IMR-90 (cell line): ENCODE measurements at regions not wholly inside any gene's neighbourhood (a gene's known extent, or its start where the extent isn't known, plus 50 kb on each side); places are given as distances from the start of the nearest gene placed in this dataset.

ENCODE experiments used
- ATAC-seq: fragments of 200-7000 bp; cut with Tn5 transposase; 2 replicates; pipeline ENCODE4 v1.9.1; 2020; ENCODE audit warnings: low read depth, mild to moderate bottlenecking, moderate library complexity
- BruUV-seq: library from RNA; stranded (reverse); fragments of 400-500 nt; replicated peaks from 2 replicates; lab custom pipeline; 2021; lab: Mats Ljungman, UMichigan
- CTCF ChIA-PET: fragments of 300-600 bp; formaldehyde crosslinking; extraction: SDS; loops from one replicate; lab custom pipeline; 2021; ENCODE audit warnings: antibody characterized with exemption; lab: Yijun Ruan, JAX
- POLR2A ChIA-PET: fragments of 300-600 bp; sonication (Branson Sonifier 250); formaldehyde crosslinking; loops from one replicate; lab custom pipeline; 2022; ENCODE audit warnings: antibody characterized with exemption; ENCODE audit not compliant: unreplicated experiment; lab: Charles Lee
- DNase-seq: peaks from one replicate; pipeline ENCODE4 v3.0.0; 2013
- H2AFZ ChIP-seq: replicated peaks from 2 replicates; pipeline ENCODE3; 2013; ENCODE audit warnings: low read length, mild to moderate bottlenecking; ENCODE audit not compliant: poor library complexity
- H2AK5ac ChIP-seq: 2 replicates; pipeline ENCODE4 v1.6.1; 2013; ENCODE audit warnings: low read depth, low read length, inconsistent platforms
- H2AK9ac ChIP-seq: replicated peaks from 2 replicates; pipeline ENCODE3; 2013; ENCODE audit warnings: mild to moderate bottlenecking, low read depth, low read length, moderate library complexity; ENCODE audit not compliant: poor library complexity
- H2BK120ac ChIP-seq: 2 replicates; pipeline ENCODE4 v1.6.1; 2013; ENCODE audit warnings: low read depth, low read length, inconsistent platforms
- H2BK15ac ChIP-seq: 3 replicates; pipeline ENCODE4 v1.6.1; 2013; ENCODE audit warnings: low read depth, low read length, inconsistent platforms
- H2BK20ac ChIP-seq: 2 replicates; pipeline ENCODE4 v1.6.1; 2013; ENCODE audit warnings: low read depth, mild to moderate bottlenecking, inconsistent platforms, low read length, moderate library complexity
- H2BK5ac ChIP-seq: 2 replicates; pipeline ENCODE4 v1.6.1; 2013; ENCODE audit warnings: mild to moderate bottlenecking, low read depth, low read length, inconsistent platforms; ENCODE audit not compliant: poor library complexity, severe bottlenecking
- H3K14ac ChIP-seq: replicated peaks from 2 replicates; pipeline ENCODE4 v1.6.1; 2013; ENCODE audit warnings: low read depth, low read length, inconsistent platforms
- H3K18ac ChIP-seq: 2 replicates; pipeline ENCODE4 v1.6.1; 2013; ENCODE audit warnings: low read depth, low read length, control low read depth
- H3K23ac ChIP-seq: 2 replicates; pipeline ENCODE4 v1.6.1; 2013; ENCODE audit warnings: low read depth, low read length, inconsistent platforms
- H3K27ac ChIP-seq: 2 replicates; pipeline ENCODE4 v1.5.1; 2013; ENCODE audit warnings: mild to moderate bottlenecking, control low read depth, low read length; ENCODE audit not compliant: insufficient read depth
- H3K27me3 ChIP-seq: 2 replicates; pipeline ENCODE4 v1.6.1; 2013; ENCODE audit warnings: low read length; ENCODE audit not compliant: control insufficient read depth, insufficient read depth
- H3K36me3 ChIP-seq: 2 replicates; pipeline ENCODE4 v1.6.1; 2013; ENCODE audit warnings: low read length, mixed read lengths; ENCODE audit not compliant: control insufficient read depth, insufficient read depth
- H3K4ac ChIP-seq: 2 replicates; pipeline ENCODE4 v1.6.1; 2013; ENCODE audit warnings: low read depth, low read length, inconsistent platforms
- H3K4me1 ChIP-seq: 2 replicates; pipeline ENCODE4 v1.6.1; 2013; ENCODE audit warnings: low read length, mixed read lengths; ENCODE audit not compliant: control insufficient read depth, insufficient read depth
- H3K4me2 ChIP-seq: 2 replicates; pipeline ENCODE4 v1.6.1; 2013; ENCODE audit warnings: low read depth, mild to moderate bottlenecking, control low read depth, low read length, moderate library complexity
- H3K4me3 ChIP-seq: 2 replicates; pipeline ENCODE4 v1.5.1; 2013; ENCODE audit warnings: low read depth, mild to moderate bottlenecking, control low read depth, low read length, moderate library complexity; ENCODE audit not compliant: insufficient read depth
- H3K56ac ChIP-seq: 2 replicates; pipeline ENCODE4 v1.6.1; 2013; ENCODE audit warnings: low read length, inconsistent platforms; ENCODE audit not compliant: insufficient read depth; ENCODE audit errors: extremely low read depth
- H3K79me1 ChIP-seq, 2 experiments: 2 replicates each; pipeline ENCODE4 v1.6.1; 2013; ENCODE audit warnings: low read length in 2 of 2, inconsistent platforms in 1 of 2, low read depth in 1 of 2
- H3K9ac ChIP-seq: 2 replicates; pipeline ENCODE4 v1.6.1; 2013; ENCODE audit warnings: low read depth, low read length, control low read depth
- H3K9me1 ChIP-seq: 2 replicates; pipeline ENCODE4 v1.6.1; 2013; ENCODE audit warnings: low read length, inconsistent platforms; ENCODE audit not compliant: insufficient read depth
- H3K9me3 ChIP-seq: 2 replicates; pipeline ENCODE4 v1.6.1; 2013; ENCODE audit warnings: low read length; ENCODE audit not compliant: control insufficient read depth, insufficient read depth
- H4K20me1 ChIP-seq: 2 replicates; pipeline ENCODE4 v1.6.1; 2013; ENCODE audit warnings: low read length, inconsistent platforms; ENCODE audit not compliant: insufficient read depth
- H4K5ac ChIP-seq: 2 replicates; pipeline ENCODE4 v1.6.1; 2013; ENCODE audit warnings: mild to moderate bottlenecking, low read depth, low read length, control low read depth
- H4K8ac ChIP-seq, 2 experiments: 2 replicates each; pipeline ENCODE4 v1.6.1; 2013; ENCODE audit warnings: low read depth in 2 of 2, low read length in 2 of 2, control low read depth in 1 of 2, inconsistent platforms in 1 of 2
- H4K91ac ChIP-seq: 2 replicates; pipeline ENCODE4 v1.6.1; 2013; ENCODE audit warnings: low read depth, low read length, inconsistent platforms; ENCODE audit not compliant: insufficient read depth
- BHLHE40 ChIP-seq: fragments of 150-350 bp; IDR thresholded peaks from 2 replicates; pipeline ENCODE4 v1.6.1; 2016; ENCODE audit warnings: mild to moderate bottlenecking, low read depth, low read length
- MAFK ChIP-seq: IDR thresholded peaks from 2 replicates; pipeline ENCODE4 v1.6.1; 2012; ENCODE audit warnings: low read depth, low read length, improper control_type of control experiment
- SMC3 ChIP-seq: fragments of 150-350 bp; IDR thresholded peaks from 2 replicates; pipeline ENCODE4 v1.6.1; 2016; ENCODE audit warnings: low read depth, mild to moderate bottlenecking, antibody characterized with exemption, low read length, moderate library complexity
- WGBS, 2 experiments: methylation state at CpG; one replicate each; pipeline versions ENCODE4 v1.1.5 to v1.1.7; 2013; ENCODE audit warnings: missing lambda C conversion rate in 2 of 2; ENCODE audit not compliant: insufficient read length in 1 of 2; ENCODE audit errors: extremely low coverage in 2 of 2; 5-methylcytosine and 5-hydroxymethylcytosine counted together
- dilution Hi-C: fragments of 300-500 bp; cut with HindIII; formaldehyde crosslinking; loops from one replicate; pipeline ENCODE4 v1.14.3; 2018; ENCODE audit warnings: low sequenced_read_pairs; ENCODE audit not compliant: unreplicated experiment
- in situ Hi-C: fragments of 300-500 bp; cut with MboI; formaldehyde crosslinking; loops from 3 replicates; pipeline ENCODE4 v1.14.3; 2019; ENCODE audit warnings: low sequenced_read_pairs, inconsistent platforms, mixed read lengths
- intact Hi-C: fragments of 100-400 bp; cut with micrococcal nuclease; formaldehyde crosslinking; loops from 2 replicates; pipeline ENCODE4 v1.10.0; 2022

DNA sequence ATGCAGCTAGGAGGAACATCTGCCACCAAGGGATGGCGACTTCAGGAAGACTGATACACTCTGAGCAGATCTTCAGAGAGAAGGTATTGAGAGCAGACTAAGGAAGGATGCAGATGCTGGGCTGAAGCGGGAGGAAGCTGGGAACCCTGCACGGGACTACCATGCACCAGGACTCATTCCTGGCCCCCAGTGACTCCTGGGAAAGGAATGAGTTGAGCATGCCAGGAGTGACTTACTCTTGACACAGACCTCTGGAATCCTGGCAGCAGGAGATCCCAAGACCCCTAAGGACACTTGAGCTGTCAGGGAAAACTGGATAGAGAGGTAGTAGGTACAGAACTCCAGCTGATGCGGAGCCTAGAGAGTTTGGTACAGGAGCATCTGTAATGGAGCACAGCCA is 336.1 kb downstream of the RPS29 start:
- CTCF ChIA-PET = no interaction called here
- 50% methylated on average over 3 of the region's 4 CpGs; no CpG with 5 or more reads in 1 of the 2 experiments for WGBS, 2 experiments

More for the DNA sequence above, 336.1 kb downstream of the RPS29 start:
- no peak overlapping the region for H3K56ac ChIP-seq
- no TSS peak for BruUV-seq
- no peak overlapping the region for H3K14ac ChIP-seq
- ATAC-seq (no peak), DNase-seq (peak; percentile 19)
- H4K8ac ChIP-seq = no peak overlapping the region
- H3K9ac ChIP-seq = no peak overlapping the region
- no peak overlapping the region for H3K18ac ChIP-seq
- H4K5ac ChIP-seq = no peak overlapping the region
- no peak overlapping the region for H3K4me2 ChIP-seq
- H2AK5ac ChIP-seq = no peak overlapping the region
- no peaks in the 10 kb centered on the region for H3K27me3 ChIP-seq
- H3K9me1 ChIP-seq = no peaks in the 10 kb centered on the region
- no peaks in the 10 kb centered on the region; the same call in 1 of the 2 replicates for H3K9me3 ChIP-seq
- dilution Hi-C loops = no loop called here
- in situ Hi-C loops = no loop called here
- TF ChIP-seq SMC3 (no peak), BHLHE40 (peak; percentile 76; the same call in 1 of the 2 replicates), MAFK (no peak)
- no peak overlapping the region for H3K27ac ChIP-seq
- H3K4ac ChIP-seq = no peak overlapping the region
- no peaks in the 10 kb centered on the region for H3K4me1 ChIP-seq
- POLR2A ChIA-PET = no interaction called here
- intact Hi-C loops = no loop called here
- no peak overlapping the region for H2BK5ac ChIP-seq
- no peak overlapping the region for H2BK15ac ChIP-seq
- H3K4me3 ChIP-seq = no peak overlapping the region
- H3K23ac ChIP-seq = no peak overlapping the region
- H3K79me1 ChIP-seq = no peaks in the 10 kb centered on the region
- H2BK120ac ChIP-seq = no peak overlapping the region
- H2AFZ ChIP-seq = no peak overlapping the region
- H2AK9ac ChIP-seq = no peak overlapping the region
- H3K36me3 ChIP-seq = no peaks in the 10 kb centered on the region
- no peaks in the 10 kb centered on the region for H4K20me1 ChIP-seq
- H2BK20ac ChIP-seq = no peak overlapping the region
- H4K91ac ChIP-seq = no peak overlapping the region
